Activated CD4-positive, alpha-beta T cell treated with anti-CD3 and anti-CD28 coated beads for 4 hours (primary cell): ENCODE measurements at regions not wholly inside any gene's neighbourhood (a gene's known extent, or its start where the extent isn't known, plus 50 kb on each side); places are given as distances from the start of the nearest gene placed in this dataset.

Source experiments
- DNase-seq, 2 donors: peaks; one replicate each; pipeline ENCODE4 v3.0.0-alpha.2; 2020

GRCh38 chr11:36809303-36809702 is 211.3 kb upstream of the RAG2 start:
- no peak for DNase-seq

DNA sequence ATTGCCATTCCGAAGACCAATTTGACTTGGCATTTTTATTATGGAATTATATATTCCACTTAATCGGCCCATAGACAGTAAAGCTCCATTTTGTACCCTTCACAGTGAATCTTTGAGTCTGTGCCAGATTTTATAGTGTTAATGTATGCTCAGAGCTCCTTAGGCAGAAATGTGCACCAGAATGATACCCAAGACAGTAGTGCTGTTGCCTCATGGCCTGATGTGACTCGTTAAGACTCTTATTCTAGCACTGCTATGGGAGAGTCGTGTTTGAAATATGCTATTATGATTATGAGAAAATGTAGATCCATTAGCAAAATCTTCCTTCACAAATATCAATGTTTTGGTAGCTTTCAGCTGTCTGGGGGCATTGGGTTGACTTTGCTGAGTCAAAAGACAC is 209.8 kb upstream of the RAG2 start:
- no peak for DNase-seq

GRCh38 chr11:36803084-36803483 is 205.0 kb upstream of the RAG2 start:
- DNase-seq, result no peak

- DNase-seq, result no peak
Measured at GRCh38 chr11:36792996-36793914, 195.2 kb upstream of the RAG2 start.

GRCh38 chr11:36791957-36792356 is 193.9 kb upstream of the RAG2 start:
- DNase-seq, result no peak

DNA sequence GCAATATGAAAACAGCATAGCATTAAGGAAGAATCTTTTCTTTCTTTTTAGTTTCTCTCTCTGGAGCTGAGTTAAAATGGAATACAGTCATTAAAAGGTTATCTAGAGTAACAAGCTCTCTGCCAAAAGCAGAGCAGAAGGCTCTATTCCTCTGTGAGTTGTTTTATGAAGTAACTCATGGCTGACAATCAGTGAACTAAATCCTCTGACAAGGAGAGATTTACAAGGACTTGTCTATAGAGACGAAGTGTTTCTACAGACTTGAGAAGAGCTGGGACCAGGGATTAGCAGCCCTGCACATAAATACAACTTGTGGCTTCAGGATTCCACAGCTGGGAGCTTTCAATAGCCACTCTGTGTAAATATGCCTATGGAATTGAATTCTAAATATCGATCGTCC is 192.5 kb upstream of the RAG2 start:
- no peak for DNase-seq

- no peak for DNase-seq
Measured at GRCh38 chr11:36783808-36784207, 185.8 kb upstream of the RAG2 start.

GRCh38 chr11:36779791-36780190 is 181.8 kb upstream of the RAG2 start:
- DNase-seq, result no peak

GRCh38 chr11:36777311-36777710 is 179.3 kb upstream of the RAG2 start:
- no peak for DNase-seq

- no peak for DNase-seq
Measured at GRCh38 chr11:36775756-36776155, 177.7 kb upstream of the RAG2 start.

DNA sequence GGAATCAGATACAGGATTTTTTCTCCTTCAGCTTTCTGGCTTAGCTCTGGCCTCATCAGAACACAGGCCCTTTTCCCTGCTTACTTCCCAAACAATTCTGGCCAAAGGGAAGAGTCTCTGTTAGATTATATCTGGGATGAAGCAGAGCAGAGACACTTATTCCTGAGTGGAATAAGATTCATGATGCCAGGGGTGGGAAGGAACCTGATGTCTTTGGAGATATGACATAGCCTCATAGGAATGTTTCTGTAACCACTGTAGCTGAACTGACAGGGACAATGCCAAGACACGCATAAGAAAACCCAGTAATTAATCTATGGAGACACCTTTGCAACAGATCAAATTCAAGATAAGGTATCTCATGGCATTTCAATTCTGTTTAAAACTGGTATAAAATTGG is 177.1 kb upstream of the RAG2 start:
- DNase-seq, result no peak

DNA sequence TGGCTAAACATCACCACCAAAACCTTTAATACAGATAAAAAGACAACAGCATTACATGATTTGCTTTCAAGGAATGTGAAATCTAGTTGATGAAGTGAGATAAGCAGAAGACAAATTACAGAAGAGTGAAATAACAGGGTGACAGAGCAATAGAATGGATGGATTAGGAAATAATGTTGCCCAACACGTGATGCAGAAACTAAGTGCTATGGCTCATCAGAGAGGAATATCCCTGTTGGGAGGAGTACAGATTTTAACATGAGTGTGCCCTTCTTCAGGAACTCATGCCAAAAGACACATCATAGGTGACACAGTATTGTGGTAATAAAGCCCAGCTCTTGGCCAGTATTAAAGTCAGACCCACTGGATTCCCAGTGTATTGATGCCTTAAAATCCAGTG is 176.6 kb upstream of the RAG2 start:
- DNase-seq, result no peak

- no peak for DNase-seq
Measured at GRCh38 chr11:36763187-36763586, 165.2 kb upstream of the RAG2 start.

- DNase-seq, result no peak
Measured at GRCh38 chr11:36757075-36757474, 159.0 kb upstream of the RAG2 start.

GRCh38 chr11:36753960-36754359 is 155.9 kb upstream of the RAG2 start:
- no peak for DNase-seq

GRCh38 chr11:36751996-36752395 is 154.0 kb upstream of the RAG2 start:
- DNase-seq, result no peak

DNA sequence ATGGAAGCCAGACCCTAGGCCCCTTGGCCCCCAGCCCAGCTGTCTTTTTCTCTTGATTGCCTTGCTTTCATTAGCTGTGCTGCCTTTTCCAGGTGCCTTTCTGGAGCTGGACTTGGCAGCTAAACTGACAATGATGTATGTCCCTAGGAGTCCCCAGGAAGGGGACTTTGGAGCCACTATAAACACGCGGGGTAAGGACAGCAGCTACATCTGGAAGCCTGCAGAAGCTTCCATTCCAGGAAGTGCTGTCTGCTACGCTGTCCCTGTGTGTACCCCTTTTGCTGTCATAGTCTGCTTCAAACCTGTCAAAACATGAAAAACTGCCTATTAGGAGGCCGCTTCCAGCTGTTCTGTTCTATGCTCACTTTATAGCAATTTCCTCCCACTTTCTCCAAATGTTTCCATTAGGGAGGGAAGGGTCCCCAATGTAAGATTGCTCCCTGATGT is 153.3 kb upstream of the RAG2 start:
- DNase-seq, result no peak

GRCh38 chr11:36750349-36750748 is 152.3 kb upstream of the RAG2 start:
- no peak for DNase-seq

GRCh38 chr11:36748836-36749235 is 150.8 kb upstream of the RAG2 start:
- DNase-seq, result no peak

- peak; percentile 65 to 72 for DNase-seq
Measured at GRCh38 chr11:36746886-36747710, 149.1 kb upstream of the RAG2 start.

GRCh38 chr11:36744375-36745168 is 146.5 kb upstream of the RAG2 start:
- peak; percentile 40 to 44 for DNase-seq

- no peak for DNase-seq
Measured at GRCh38 chr11:36743039-36743438, 145.0 kb upstream of the RAG2 start.

DNA sequence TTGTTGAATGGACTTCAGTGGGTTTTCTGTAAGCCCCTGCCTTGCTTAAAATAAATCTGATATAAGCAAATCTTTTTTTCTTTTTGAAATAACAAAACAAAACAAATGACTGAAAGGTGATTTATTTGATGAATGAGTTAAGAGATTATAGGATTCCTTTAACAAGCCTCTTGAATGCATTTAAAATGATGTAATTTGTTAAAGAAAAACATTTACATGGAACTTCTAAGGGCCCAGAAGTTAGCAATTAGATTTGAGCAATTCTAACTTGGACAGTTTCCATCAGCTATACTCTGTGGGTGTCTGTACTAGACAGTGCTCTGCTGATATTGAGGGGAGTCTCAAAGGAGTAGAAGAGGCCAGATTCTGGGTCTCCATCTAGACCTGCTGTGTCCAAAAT is 143.5 kb upstream of the RAG2 start:
- no peak for DNase-seq
